WTC11 (cell line): ENCODE measurements at regions not wholly inside any gene's neighbourhood (a gene's known extent, or its start where the extent isn't known, plus 50 kb on each side); places are given as distances from the start of the nearest gene placed in this dataset.

Experiments
- ATAC-seq: fragments of 200-7000 bp; cut with Tn5 transposase; 2 replicates; pipeline ENCODE4 v1.10.0; 2021; ENCODE audit warnings: mild to moderate bottlenecking, moderate library complexity
- CTCF ChIA-PET: fragments of 300-600 bp; sonication (Branson Sonifier 250); formaldehyde crosslinking; loops from one replicate; lab custom pipeline; 2021; ENCODE audit warnings: antibody characterized with exemption; lab: Charles Lee
- POLR2A ChIA-PET: fragments of 350-600 bp; sonication (Branson Sonifier 250); formaldehyde crosslinking; loops from one replicate; lab custom pipeline; 2021; ENCODE audit warnings: antibody characterized with exemption; lab: Charles Lee
- DNase-seq: peaks from one replicate; pipeline ENCODE4 v3.0.0; 2021; ENCODE audit warnings: low spot score
- H3K27ac Mint-ChIP-seq: 2 replicates; pipeline ENCODE4 v1.8.0; 2021; ENCODE audit warnings: mixed read lengths
- H3K27me3 Mint-ChIP-seq: 2 replicates; pipeline ENCODE4 v1.8.0; 2021; ENCODE audit warnings: low read depth, mild to moderate bottlenecking, moderate library complexity, mixed read lengths
- H3K36me3 Mint-ChIP-seq: 2 replicates; pipeline ENCODE4 v1.8.0; 2021; ENCODE audit warnings: mixed read lengths
- H3K4me1 Mint-ChIP-seq: 2 replicates; pipeline ENCODE4 v1.8.0; 2022; ENCODE audit warnings: mixed read lengths
- H3K4me3 Mint-ChIP-seq: 2 replicates; pipeline ENCODE4 v1.8.0; 2021; ENCODE audit warnings: mild to moderate bottlenecking, moderate library complexity, mixed read lengths
- H3K9me3 Mint-ChIP-seq: 2 replicates; pipeline ENCODE4 v1.8.0; 2021; ENCODE audit warnings: mixed read lengths
- AR ChIP-seq: fragments of 250-450 bp; sonication (Bioruptor Pico); IDR thresholded peaks from 2 replicates; pipeline ENCODE4 v1.9.0; 2021; ENCODE audit warnings: mild to moderate bottlenecking
- FOXK1 ChIP-seq: sonication (generic); formaldehyde crosslinking; IDR thresholded peaks from 2 replicates; pipeline ENCODE4 v1.8.0; 2022; ENCODE audit warnings: mild to moderate bottlenecking, moderate library complexity, missing genetic modification reagents
- GTF2I ChIP-seq: fragments of 250-450 bp; sonication (Bioruptor Pico); conservative IDR thresholded peaks from 2 replicates; pipeline ENCODE4 v1.4.0; 2021; ENCODE audit warnings: mild to moderate bottlenecking
- IRF1 ChIP-seq: sonication (generic); formaldehyde crosslinking; IDR thresholded peaks from 2 replicates; pipeline ENCODE4 v1.8.0; 2023; ENCODE audit warnings: missing genetic modification reagents
- KAT7 ChIP-seq: sonication (generic); formaldehyde crosslinking; IDR thresholded peaks from 2 replicates; pipeline ENCODE4 v1.8.1; 2023; ENCODE audit warnings: missing genetic modification reagents, mild to moderate bottlenecking, borderline replicate concordance
- NFYB ChIP-seq: sonication (generic); formaldehyde crosslinking; conservative IDR thresholded peaks from 2 replicates; pipeline ENCODE4 v1.8.0; 2022; ENCODE audit warnings: low read depth, missing genetic modification reagents
- SP1 ChIP-seq: sonication (generic); formaldehyde crosslinking; conservative IDR thresholded peaks from 2 replicates; pipeline ENCODE4 v1.8.1; 2022; ENCODE audit warnings: missing genetic modification reagents
- ZBTB21 ChIP-seq: sonication (generic); formaldehyde crosslinking; IDR thresholded peaks from 2 replicates; pipeline ENCODE4 v1.8.1; 2023; ENCODE audit warnings: mild to moderate bottlenecking, missing genetic modification reagents, borderline replicate concordance
- ZNF263 ChIP-seq: sonication (generic); formaldehyde crosslinking; IDR thresholded peaks from 2 replicates; pipeline ENCODE4 v1.8.1; 2022; ENCODE audit warnings: low read depth, mild to moderate bottlenecking, moderate library complexity, missing genetic modification reagents
- ZNF281 ChIP-seq: sonication (generic); formaldehyde crosslinking; IDR thresholded peaks from 2 replicates; pipeline ENCODE4 v1.8.0; 2023; ENCODE audit warnings: mild to moderate bottlenecking, missing genetic modification reagents
- TF ChIP-seq, protein P1 (sequence below): sonication (generic); formaldehyde crosslinking; IDR thresholded peaks from 2 replicates; pipeline ENCODE4 v1.8.1; 2023; ENCODE audit warnings: mild to moderate bottlenecking, moderate library complexity, missing genetic modification reagents
- TF ChIP-seq, protein P2 (sequence below): fragments of 250-450 bp; sonication (Bioruptor Pico); IDR thresholded peaks from 2 replicates; pipeline ENCODE4 v1.8.0; 2021; ENCODE audit warnings: mild to moderate bottlenecking
- TF ChIP-seq, protein P3 (sequence below): sonication (generic); formaldehyde crosslinking; IDR thresholded peaks from 2 replicates; pipeline ENCODE4 v1.8.0; 2022; ENCODE audit warnings: mild to moderate bottlenecking, missing genetic modification reagents
- TF ChIP-seq, protein P4 (sequence below): fragments of 250-450 bp; sonication (Bioruptor Pico); IDR thresholded peaks from 2 replicates; pipeline ENCODE4 v2.1.2; 2022; ENCODE audit warnings: mild to moderate bottlenecking, moderate library complexity
- TF ChIP-seq, protein P5 (sequence below): fragments of 250-450 bp; sonication (Bioruptor Pico); IDR thresholded peaks from 2 replicates; pipeline ENCODE4 v1.9.0; 2021; ENCODE audit warnings: mild to moderate bottlenecking
- TF ChIP-seq, protein P6 (sequence below): fragments of 250-450 bp; sonication (Bioruptor Pico); conservative IDR thresholded peaks from 2 replicates; pipeline ENCODE4 v1.9.0; 2021; ENCODE audit warnings: mild to moderate bottlenecking

GRCh38 chrX:106450405-106450804, 161.4 kb upstream of the RADX start:
- TF ChIP-seq ZBTB21 (CRISPR knock-in tag): no peak
- TF ChIP-seq ZNF263 (CRISPR knock-in tag): no peak
- no peak for TF ChIP-seq AR
- TF ChIP-seq, protein P1, sequence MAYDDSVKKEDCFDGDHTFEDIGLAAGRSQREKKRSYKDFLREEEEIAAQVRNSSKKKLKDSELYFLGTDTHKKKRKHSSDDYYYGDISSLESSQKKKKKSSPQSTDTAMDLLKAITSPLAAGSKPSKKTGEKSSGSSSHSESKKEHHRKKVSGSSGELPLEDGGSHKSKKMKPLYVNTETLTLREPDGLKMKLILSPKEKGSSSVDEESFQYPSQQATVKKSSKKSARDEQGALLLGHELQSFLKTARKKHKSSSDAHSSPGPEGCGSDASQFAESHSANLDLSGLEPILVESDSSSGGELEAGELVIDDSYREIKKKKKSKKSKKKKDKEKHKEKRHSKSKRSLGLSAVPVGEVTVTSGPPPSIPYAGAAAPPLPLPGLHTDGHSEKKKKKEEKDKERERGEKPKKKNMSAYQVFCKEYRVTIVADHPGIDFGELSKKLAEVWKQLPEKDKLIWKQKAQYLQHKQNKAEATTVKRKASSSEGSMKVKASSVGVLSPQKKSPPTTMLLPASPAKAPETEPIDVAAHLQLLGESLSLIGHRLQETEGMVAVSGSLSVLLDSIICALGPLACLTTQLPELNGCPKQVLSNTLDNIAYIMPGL: no peak
- no peak for TF ChIP-seq NFYB (CRISPR knock-in tag)
- TF ChIP-seq KAT7 (CRISPR knock-in tag): no peak
- no peak for TF ChIP-seq GTF2I (CRISPR knock-in tag)
- TF ChIP-seq, protein P2, sequence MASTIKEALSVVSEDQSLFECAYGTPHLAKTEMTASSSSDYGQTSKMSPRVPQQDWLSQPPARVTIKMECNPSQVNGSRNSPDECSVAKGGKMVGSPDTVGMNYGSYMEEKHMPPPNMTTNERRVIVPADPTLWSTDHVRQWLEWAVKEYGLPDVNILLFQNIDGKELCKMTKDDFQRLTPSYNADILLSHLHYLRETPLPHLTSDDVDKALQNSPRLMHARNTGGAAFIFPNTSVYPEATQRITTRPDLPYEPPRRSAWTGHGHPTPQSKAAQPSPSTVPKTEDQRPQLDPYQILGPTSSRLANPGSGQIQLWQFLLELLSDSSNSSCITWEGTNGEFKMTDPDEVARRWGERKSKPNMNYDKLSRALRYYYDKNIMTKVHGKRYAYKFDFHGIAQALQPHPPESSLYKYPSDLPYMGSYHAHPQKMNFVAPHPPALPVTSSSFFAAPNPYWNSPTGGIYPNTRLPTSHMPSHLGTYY: no peak
- no peak for TF ChIP-seq SP1 (CRISPR knock-in tag)
- TF ChIP-seq FOXK1 (CRISPR knock-in tag): no peak
- no peak for TF ChIP-seq IRF1 (CRISPR knock-in tag)
- DNase-seq (no peak), ATAC-seq (no peak)
- H3K27ac Mint-ChIP-seq: no peak overlapping the region
- H3K4me3 Mint-ChIP-seq: no peak overlapping the region
- POLR2A ChIA-PET: no interaction called here
- no peaks in the 10 kb centered on the region for H3K36me3 Mint-ChIP-seq
- 0 out of 2 replicates have a peak, but pooled peaks cover 8% of the 10 kb centered on the region for H3K9me3 Mint-ChIP-seq
- H3K4me1 Mint-ChIP-seq: no peaks in the 10 kb centered on the region
- no peaks in the 10 kb centered on the region for H3K27me3 Mint-ChIP-seq
- CTCF ChIA-PET: no interaction called here

DNA sequence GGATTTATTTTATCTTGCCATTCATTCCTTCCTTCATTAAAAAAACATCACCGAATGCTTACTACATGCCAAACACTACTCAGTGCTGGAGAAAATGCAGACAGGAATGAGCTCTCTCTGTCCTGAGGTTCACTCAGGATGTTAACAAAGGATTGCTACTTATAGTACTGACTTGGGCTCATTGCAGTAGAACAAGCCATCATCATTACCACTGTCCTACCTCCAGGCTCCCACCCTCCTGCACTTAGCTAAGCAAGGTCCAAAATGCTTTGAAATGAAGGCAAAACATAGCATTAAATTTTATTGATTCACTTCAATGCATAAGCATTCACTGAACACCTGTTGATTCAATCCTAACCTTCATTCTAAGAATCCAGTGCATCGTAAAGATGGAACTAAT, 159.8 kb upstream of the RADX start:
- Mint-ChIP-seq H3K36me3 (no peaks in the 10 kb centered on the region), H3K9me3 (0 out of 2 replicates have a peak, but pooled peaks cover 8% of the 10 kb centered on the region), H3K27ac (no peak overlapping the region), H3K4me3 (no peak overlapping the region), H3K4me1 (no peaks in the 10 kb centered on the region), H3K27me3 (no peaks in the 10 kb centered on the region)
- no peak for ATAC-seq
- ChIA-PET CTCF (no interaction called here), POLR2A (no interaction called here)
- TF ChIP-seq, protein P3, sequence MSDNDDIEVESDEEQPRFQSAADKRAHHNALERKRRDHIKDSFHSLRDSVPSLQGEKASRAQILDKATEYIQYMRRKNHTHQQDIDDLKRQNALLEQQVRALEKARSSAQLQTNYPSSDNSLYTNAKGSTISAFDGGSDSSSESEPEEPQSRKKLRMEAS (CRISPR knock-in tag): no peak
- TF ChIP-seq, protein P2: no peak
- TF ChIP-seq, protein P4, sequence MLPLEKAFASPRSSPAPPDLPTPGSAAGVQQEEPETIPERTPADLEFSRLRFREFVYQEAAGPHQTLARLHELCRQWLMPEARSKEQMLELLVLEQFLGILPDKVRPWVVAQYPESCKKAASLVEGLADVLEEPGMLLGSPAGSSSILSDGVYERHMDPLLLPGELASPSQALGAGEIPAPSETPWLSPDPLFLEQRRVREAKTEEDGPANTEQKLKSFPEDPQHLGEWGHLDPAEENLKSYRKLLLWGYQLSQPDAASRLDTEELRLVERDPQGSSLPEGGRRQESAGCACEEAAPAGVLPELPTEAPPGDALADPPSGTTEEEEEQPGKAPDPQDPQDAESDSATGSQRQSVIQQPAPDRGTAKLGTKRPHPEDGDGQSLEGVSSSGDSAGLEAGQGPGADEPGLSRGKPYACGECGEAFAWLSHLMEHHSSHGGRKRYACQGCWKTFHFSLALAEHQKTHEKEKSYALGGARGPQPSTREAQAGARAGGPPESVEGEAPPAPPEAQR (CRISPR knock-in tag): no peak
- TF ChIP-seq, protein P5, sequence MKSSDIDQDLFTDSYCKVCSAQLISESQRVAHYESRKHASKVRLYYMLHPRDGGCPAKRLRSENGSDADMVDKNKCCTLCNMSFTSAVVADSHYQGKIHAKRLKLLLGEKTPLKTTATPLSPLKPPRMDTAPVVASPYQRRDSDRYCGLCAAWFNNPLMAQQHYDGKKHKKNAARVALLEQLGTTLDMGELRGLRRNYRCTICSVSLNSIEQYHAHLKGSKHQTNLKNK (CRISPR knock-in tag): no peak
- TF ChIP-seq, protein P6, sequence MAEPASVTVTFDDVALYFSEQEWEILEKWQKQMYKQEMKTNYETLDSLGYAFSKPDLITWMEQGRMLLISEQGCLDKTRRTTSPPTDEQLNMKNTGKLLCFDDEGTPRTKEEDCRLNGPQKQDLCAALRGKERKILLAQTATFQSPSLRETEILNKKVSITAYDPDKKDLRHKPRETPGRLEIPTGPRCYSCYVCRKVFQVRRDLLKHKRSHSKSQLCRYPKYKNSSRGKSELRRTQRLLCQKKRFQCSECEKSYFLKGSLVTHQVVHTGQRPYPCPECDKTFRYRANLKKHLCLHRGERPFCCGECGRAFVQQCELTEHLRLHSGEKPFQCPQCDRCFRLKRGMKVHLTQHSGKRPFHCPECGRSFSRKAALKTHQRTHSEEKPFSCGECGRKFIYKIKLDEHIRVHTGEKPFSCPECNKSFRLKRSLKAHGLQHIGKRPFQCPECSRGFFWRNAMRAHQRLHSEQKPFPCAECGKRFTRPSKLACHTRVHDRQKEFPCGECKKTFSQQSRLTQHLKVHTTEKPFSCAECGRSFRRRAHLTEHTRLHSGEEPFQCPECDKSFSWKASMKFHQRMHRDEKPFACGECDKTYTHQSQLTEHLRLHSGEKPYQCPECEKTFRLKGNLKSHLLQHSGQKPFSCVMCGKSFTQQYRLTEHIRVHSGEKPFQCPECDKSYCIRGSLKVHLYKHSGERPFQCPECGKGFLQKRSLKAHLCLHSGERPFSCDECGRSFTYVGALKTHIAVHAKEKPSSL (CRISPR knock-in tag): no peak
- TF ChIP-seq GTF2I (CRISPR knock-in tag): no peak
- no peak for TF ChIP-seq ZNF281 (CRISPR knock-in tag)
- no peak for DNase-seq
